GM12878 (cell line): ENCODE measurements at regions not wholly inside any gene's neighbourhood (a gene's known extent, or its start where the extent isn't known, plus 50 kb on each side); places are given as distances from the start of the nearest gene placed in this dataset.

Experiments
- ATAC-seq: fragments of 200-7000 bp; cut with Tn5 transposase; 3 replicates; pipeline ENCODE4 v1.9.1; 2020; ENCODE audit warnings: mild to moderate bottlenecking, moderate library complexity
- BruUV-seq: library from RNA; stranded (reverse); fragments of 400-500 nt; replicated peaks from 2 replicates; lab custom pipeline; 2021; lab: Mats Ljungman, UMichigan
- CTCF ChIA-PET: fragments of 300-600 bp; sonication (Branson Sonifier 250); formaldehyde crosslinking; extraction: SDS; loops from one replicate; lab custom pipeline; 2021; ENCODE audit warnings: inconsistent platforms; lab: Yijun Ruan, JAX
- POLR2A ChIA-PET: fragments of 350-600 bp; formaldehyde crosslinking; extraction: SDS; loops from one replicate; lab custom pipeline; 2021; ENCODE audit warnings: inconsistent platforms; lab: Charles Lee
- RAD21 ChIA-PET: fragments of 300-600 bp; sonication (Branson Sonifier 250); formaldehyde crosslinking; loops from one replicate; lab custom pipeline; 2023; ENCODE audit warnings: antibody characterized with exemption; ENCODE audit not compliant: unreplicated experiment; lab: Charles Lee
- SMC1A ChIA-PET: fragments of 300-600 bp; sonication (Branson Sonifier 250); formaldehyde crosslinking; loops from one replicate; lab custom pipeline; 2023; ENCODE audit not compliant: unreplicated experiment, uncharacterized antibody; lab: Charles Lee
- DNase-seq: peaks from one replicate; pipeline ENCODE4 v3.0.0-alpha.2; 2011; ENCODE audit warnings: low read depth, low spot score
- FAIRE-seq: peaks from 3 replicates; lab custom pipeline; 2011; peaks lifted over from hg19 to GRCh38; lab: Jason Lieb, UNC
- H2AFZ ChIP-seq: 2 replicates; pipeline ENCODE4 v1.6.0; 2011; ENCODE audit warnings: low read depth, low read length, control low read depth; ENCODE audit not compliant: control insufficient read depth
- H3K27ac ChIP-seq: 2 replicates; pipeline ENCODE4 v1.5.1; 2011; ENCODE audit warnings: control low read depth; ENCODE audit not compliant: control insufficient read depth, insufficient read depth
- H3K27me3 ChIP-seq, 2 experiments: replicated peaks in 1 of 2; 2 replicates each; pipeline versions ENCODE4 v1.6.0 to v1.6.1; 2011; ENCODE audit warnings: low read length in 1 of 2; ENCODE audit not compliant: control insufficient read depth in 2 of 2, insufficient read depth in 2 of 2
- H3K36me3 ChIP-seq, 2 experiments: 2 replicates each; pipeline ENCODE4 v1.5.1; 2011; ENCODE audit warnings: low read length in 1 of 2; ENCODE audit not compliant: control insufficient read depth in 2 of 2, insufficient read depth in 2 of 2
- H3K4me1 ChIP-seq: 2 replicates; pipeline ENCODE4 v1.6.1; 2011; ENCODE audit warnings: mild to moderate bottlenecking, low read length, moderate library complexity, mixed read lengths; ENCODE audit not compliant: control insufficient read depth, insufficient read depth
- H3K4me2 ChIP-seq: 2 replicates; pipeline ENCODE4 v1.6.0; 2011; ENCODE audit warnings: control low read depth; ENCODE audit not compliant: control insufficient read depth, insufficient read depth
- H3K4me3 ChIP-seq: fragments of 200-600 bp; sonication (generic); 2 replicates; pipeline ENCODE4 v1.5.1; 2016
- H3K79me2 ChIP-seq: 2 replicates; pipeline ENCODE4 v1.6.0; 2011; ENCODE audit warnings: low read length; ENCODE audit not compliant: control insufficient read depth, insufficient read depth
- H3K9ac ChIP-seq: 2 replicates; pipeline ENCODE4 v1.8.0; 2011; ENCODE audit warnings: low read length, control low read depth, mixed read lengths; ENCODE audit not compliant: control insufficient read depth, insufficient read depth
- H3K9me3 ChIP-seq: replicated peaks from 3 replicates; pipeline ENCODE4 v1.5.1; 2011; ENCODE audit warnings: mild to moderate bottlenecking, low read length; ENCODE audit not compliant: control insufficient read depth, insufficient read depth
- H4K20me1 ChIP-seq: 2 replicates; pipeline ENCODE4 v1.6.0; 2011; ENCODE audit not compliant: control insufficient read depth, insufficient read depth
- ASH2L ChIP-seq: fragments of 300-600, 200-600 bp; sonication (generic); IDR thresholded peaks from 2 replicates; pipeline ENCODE4 v1.6.1; 2017; ENCODE audit warnings: low read depth, mild to moderate bottlenecking, borderline replicate concordance
- CHD2 ChIP-seq: IDR thresholded peaks from 2 replicates; pipeline ENCODE4 v1.6.1; 2011; ENCODE audit warnings: low read depth, low read length, improper control_type of control experiment, borderline replicate concordance
- ESRRA ChIP-seq: IDR thresholded peaks from 2 replicates; pipeline ENCODE4 v1.6.1; 2012; ENCODE audit warnings: mild to moderate bottlenecking, low read length, improper control_type of control experiment
- ETV6 ChIP-seq, 2 experiments: fragments of 450-650 bp in 1 of 2; IDR thresholded peaks in 1 of 2; conservative IDR thresholded peaks in 1 of 2; 2 replicates each; pipeline ENCODE4 v1.6.1; 2014; ENCODE audit warnings: antibody characterized with exemption in 1 of 2, borderline replicate concordance in 1 of 2, low read depth in 1 of 2, mild to moderate bottlenecking in 1 of 2, moderate library complexity in 1 of 2
- PAX5 ChIP-seq: IDR thresholded peaks from 2 replicates; pipeline ENCODE4 v1.6.1; 2011; ENCODE audit warnings: low read depth, low read length, borderline replicate concordance
- RFX5 ChIP-seq: IDR thresholded peaks from 2 replicates; pipeline ENCODE4 v1.6.1; 2011; ENCODE audit warnings: low read depth, low read length, improper control_type of control experiment
- STAT1 ChIP-seq: fragments of 450-650 bp; conservative IDR thresholded peaks from 2 replicates; pipeline ENCODE4 v1.6.1; 2014; ENCODE audit warnings: antibody characterized with exemption, mild to moderate bottlenecking
- TARDBP ChIP-seq: IDR thresholded peaks from 2 replicates; pipeline ENCODE4 v1.6.1; 2016; ENCODE audit warnings: borderline replicate concordance
- ZZZ3 ChIP-seq: IDR thresholded peaks from 2 replicates; pipeline ENCODE4 v1.6.1; 2011; ENCODE audit warnings: low read depth; ENCODE audit not compliant: control insufficient read depth, insufficient read length
- WGBS: methylation state at CpG from one replicate; pipeline ENCODE4 v1.1.6; 2016; ENCODE audit warnings: low lambda C conversion rate; ENCODE audit not compliant: insufficient replicate concordance, insufficient coverage; ENCODE audit errors: missing lambda C conversion rate; 5-methylcytosine and 5-hydroxymethylcytosine counted together
- in situ Hi-C: fragments of 300-500 bp; cut with MboI; formaldehyde crosslinking; loops from 9 replicates; pipeline ENCODE4 v1.14.3; 2018; ENCODE audit warnings: mixed read lengths
- intact Hi-C: fragments of 100-400 bp; cut with micrococcal nuclease; formaldehyde crosslinking; loops from one replicate; pipeline ENCODE4 v1.14.2; 2022; ENCODE audit not compliant: unreplicated experiment

DNA sequence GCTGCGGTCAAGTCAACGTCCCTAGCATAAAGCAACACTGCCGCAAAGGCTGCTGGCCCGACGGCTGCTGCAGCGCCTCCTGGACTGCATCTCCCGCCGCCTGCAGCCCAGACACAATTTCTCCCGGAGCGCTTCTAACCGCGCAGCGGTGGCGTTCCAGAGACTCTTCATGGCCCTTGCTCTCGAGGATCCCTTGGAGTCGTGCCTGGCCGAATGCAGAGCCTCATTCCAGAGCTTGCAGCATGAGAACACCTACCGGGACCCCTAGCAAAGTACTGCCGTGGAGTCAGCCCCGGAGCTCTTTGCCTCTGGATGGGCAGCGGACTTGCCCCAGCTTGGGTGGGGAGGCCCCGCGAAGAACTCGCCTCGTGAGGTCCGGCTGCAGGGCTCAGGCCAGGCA, 79.7 kb upstream of the ZNF32 start (continued):
- TF ChIP-seq ZZZ3 (no peak), ETV6 (conservative IDR thresholded peaks at IDR 0.05 in 1 of 2, IDR thresholded peaks at IDR 0.05 in 1 of 2; ENCODE audit: borderline replicate concordance in 1 of 2, low read depth in 1 of 2) (no peak), PAX5 (no peak), CHD2 (no peak), ESRRA (no peak), STAT1 (no peak), TARDBP (no peak), ASH2L (no peak)

DNA sequence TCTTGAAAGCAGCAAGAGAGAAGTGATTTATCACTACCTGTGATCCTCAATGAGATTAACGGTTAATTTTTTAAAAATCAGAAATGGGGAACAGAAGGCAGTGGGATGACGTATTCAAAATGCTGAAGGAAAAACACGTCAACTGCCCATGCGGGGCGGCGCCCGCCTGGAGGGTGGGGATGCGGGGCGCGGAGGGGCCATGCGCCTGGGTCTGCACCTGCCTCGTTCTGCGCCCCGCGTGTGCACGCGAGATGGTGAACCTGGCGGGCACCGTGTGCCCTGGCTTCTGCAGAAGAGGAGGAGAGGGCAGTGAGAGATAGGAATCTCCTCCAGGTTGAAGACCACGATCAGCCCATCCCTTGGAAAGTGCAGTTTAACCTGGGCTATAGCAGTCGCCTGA, 79.3 kb upstream of the ZNF32 start:
- RAD21 ChIA-PET, result no interaction called here
- intact Hi-C loops (no loop called here), in situ Hi-C loops (no loop called here)
- Histone ChIP-seq H3K36me3 (no peaks in the 10 kb centered on the region), H3K27me3 (no peaks in the 10 kb centered on the region), H3K4me2 (no peak overlapping the region), H2AFZ (no peak overlapping the region), H3K4me1 (no peaks in the 10 kb centered on the region), H3K79me2 (no peaks in the 10 kb centered on the region), H3K9me3 (no peaks in the 10 kb centered on the region; the same call in 2 of the 3 replicates), H4K20me1 (no peaks in the 10 kb centered on the region), H3K4me3 (no peak overlapping the region), H3K9ac (no peak overlapping the region), H3K27ac (no peak overlapping the region)
- FAIRE-seq (no peak), ATAC-seq (no peak), DNase-seq (no peak)
- CTCF ChIA-PET, result no interaction called here
- no peak for TF ChIP-seq ASH2L
- TF ChIP-seq RFX5, result no peak
- SMC1A ChIA-PET, result no interaction called here
- POLR2A ChIA-PET, result no interaction called here
- no TSS peak for BruUV-seq
- 78% methylated on average over 19 of the region's 21 CpGs for WGBS
